IMR-90 (cell line): ENCODE measurements at regions not wholly inside any gene's neighbourhood (a gene's known extent, or its start where the extent isn't known, plus 50 kb on each side); places are given as distances from the start of the nearest gene placed in this dataset.

Experiments used
- ATAC-seq: fragments of 200-7000 bp; cut with Tn5 transposase; 2 replicates; pipeline ENCODE4 v1.9.1; 2020; ENCODE audit warnings: low read depth, mild to moderate bottlenecking, moderate library complexity
- BruUV-seq: library from RNA; stranded (reverse); fragments of 400-500 nt; replicated peaks from 2 replicates; lab custom pipeline; 2021; lab: Mats Ljungman, UMichigan
- CTCF ChIA-PET: fragments of 300-600 bp; formaldehyde crosslinking; extraction: SDS; loops from one replicate; lab custom pipeline; 2021; ENCODE audit warnings: antibody characterized with exemption; lab: Yijun Ruan, JAX
- POLR2A ChIA-PET: fragments of 300-600 bp; sonication (Branson Sonifier 250); formaldehyde crosslinking; loops from one replicate; lab custom pipeline; 2022; ENCODE audit warnings: antibody characterized with exemption; ENCODE audit not compliant: unreplicated experiment; lab: Charles Lee
- DNase-seq: peaks from one replicate; pipeline ENCODE4 v3.0.0; 2013
- H2AFZ ChIP-seq: replicated peaks from 2 replicates; pipeline ENCODE3; 2013; ENCODE audit warnings: low read length, mild to moderate bottlenecking; ENCODE audit not compliant: poor library complexity
- H2AK5ac ChIP-seq: 2 replicates; pipeline ENCODE4 v1.6.1; 2013; ENCODE audit warnings: low read depth, low read length, inconsistent platforms
- H2AK9ac ChIP-seq: replicated peaks from 2 replicates; pipeline ENCODE3; 2013; ENCODE audit warnings: mild to moderate bottlenecking, low read depth, low read length, moderate library complexity; ENCODE audit not compliant: poor library complexity
- H2BK120ac ChIP-seq: 2 replicates; pipeline ENCODE4 v1.6.1; 2013; ENCODE audit warnings: low read depth, low read length, inconsistent platforms
- H2BK15ac ChIP-seq: 3 replicates; pipeline ENCODE4 v1.6.1; 2013; ENCODE audit warnings: low read depth, low read length, inconsistent platforms
- H2BK20ac ChIP-seq: 2 replicates; pipeline ENCODE4 v1.6.1; 2013; ENCODE audit warnings: low read depth, mild to moderate bottlenecking, inconsistent platforms, low read length, moderate library complexity
- H2BK5ac ChIP-seq: 2 replicates; pipeline ENCODE4 v1.6.1; 2013; ENCODE audit warnings: mild to moderate bottlenecking, low read depth, low read length, inconsistent platforms; ENCODE audit not compliant: poor library complexity, severe bottlenecking
- H3K14ac ChIP-seq: replicated peaks from 2 replicates; pipeline ENCODE4 v1.6.1; 2013; ENCODE audit warnings: low read depth, low read length, inconsistent platforms
- H3K18ac ChIP-seq: 2 replicates; pipeline ENCODE4 v1.6.1; 2013; ENCODE audit warnings: low read depth, low read length, control low read depth
- H3K23ac ChIP-seq: 2 replicates; pipeline ENCODE4 v1.6.1; 2013; ENCODE audit warnings: low read depth, low read length, inconsistent platforms
- H3K27ac ChIP-seq: 2 replicates; pipeline ENCODE4 v1.5.1; 2013; ENCODE audit warnings: mild to moderate bottlenecking, control low read depth, low read length; ENCODE audit not compliant: insufficient read depth
- H3K27me3 ChIP-seq: 2 replicates; pipeline ENCODE4 v1.6.1; 2013; ENCODE audit warnings: low read length; ENCODE audit not compliant: control insufficient read depth, insufficient read depth
- H3K36me3 ChIP-seq: 2 replicates; pipeline ENCODE4 v1.6.1; 2013; ENCODE audit warnings: low read length, mixed read lengths; ENCODE audit not compliant: control insufficient read depth, insufficient read depth
- H3K4ac ChIP-seq: 2 replicates; pipeline ENCODE4 v1.6.1; 2013; ENCODE audit warnings: low read depth, low read length, inconsistent platforms
- H3K4me1 ChIP-seq: 2 replicates; pipeline ENCODE4 v1.6.1; 2013; ENCODE audit warnings: low read length, mixed read lengths; ENCODE audit not compliant: control insufficient read depth, insufficient read depth
- H3K4me2 ChIP-seq: 2 replicates; pipeline ENCODE4 v1.6.1; 2013; ENCODE audit warnings: low read depth, mild to moderate bottlenecking, control low read depth, low read length, moderate library complexity
- H3K4me3 ChIP-seq: 2 replicates; pipeline ENCODE4 v1.5.1; 2013; ENCODE audit warnings: low read depth, mild to moderate bottlenecking, control low read depth, low read length, moderate library complexity; ENCODE audit not compliant: insufficient read depth
- H3K56ac ChIP-seq: 2 replicates; pipeline ENCODE4 v1.6.1; 2013; ENCODE audit warnings: low read length, inconsistent platforms; ENCODE audit not compliant: insufficient read depth; ENCODE audit errors: extremely low read depth
- H3K79me1 ChIP-seq, 2 experiments: 2 replicates each; pipeline ENCODE4 v1.6.1; 2013; ENCODE audit warnings: low read length in 2 of 2, inconsistent platforms in 1 of 2, low read depth in 1 of 2
- H3K9ac ChIP-seq: 2 replicates; pipeline ENCODE4 v1.6.1; 2013; ENCODE audit warnings: low read depth, low read length, control low read depth
- H3K9me1 ChIP-seq: 2 replicates; pipeline ENCODE4 v1.6.1; 2013; ENCODE audit warnings: low read length, inconsistent platforms; ENCODE audit not compliant: insufficient read depth
- H3K9me3 ChIP-seq: 2 replicates; pipeline ENCODE4 v1.6.1; 2013; ENCODE audit warnings: low read length; ENCODE audit not compliant: control insufficient read depth, insufficient read depth
- H4K20me1 ChIP-seq: 2 replicates; pipeline ENCODE4 v1.6.1; 2013; ENCODE audit warnings: low read length, inconsistent platforms; ENCODE audit not compliant: insufficient read depth
- H4K5ac ChIP-seq: 2 replicates; pipeline ENCODE4 v1.6.1; 2013; ENCODE audit warnings: mild to moderate bottlenecking, low read depth, low read length, control low read depth
- H4K8ac ChIP-seq, 2 experiments: 2 replicates each; pipeline ENCODE4 v1.6.1; 2013; ENCODE audit warnings: low read depth in 2 of 2, low read length in 2 of 2, control low read depth in 1 of 2, inconsistent platforms in 1 of 2
- H4K91ac ChIP-seq: 2 replicates; pipeline ENCODE4 v1.6.1; 2013; ENCODE audit warnings: low read depth, low read length, inconsistent platforms; ENCODE audit not compliant: insufficient read depth
- BHLHE40 ChIP-seq: fragments of 150-350 bp; IDR thresholded peaks from 2 replicates; pipeline ENCODE4 v1.6.1; 2016; ENCODE audit warnings: mild to moderate bottlenecking, low read depth, low read length
- CEBPB ChIP-seq: IDR thresholded peaks from 2 replicates; pipeline ENCODE4 v1.6.1; 2012; ENCODE audit warnings: low read depth, low read length, improper control_type of control experiment
- ELK1 ChIP-seq: fragments of 150-350 bp; IDR thresholded peaks from 2 replicates; pipeline ENCODE4 v1.6.1; 2016; ENCODE audit warnings: low read depth, mild to moderate bottlenecking, low read length, moderate library complexity, borderline replicate concordance
- FOS ChIP-seq: fragments of 150-350 bp; IDR thresholded peaks from 2 replicates; pipeline ENCODE4 v1.6.1; 2016; ENCODE audit warnings: low read depth, low read length
- MAZ ChIP-seq: IDR thresholded peaks from 2 replicates; pipeline ENCODE4 v1.6.1; 2012; ENCODE audit warnings: low read depth, mild to moderate bottlenecking, low read length, improper control_type of control experiment, moderate library complexity, borderline replicate concordance
- MXI1 ChIP-seq: IDR thresholded peaks from 2 replicates; pipeline ENCODE4 v1.6.1; 2012; ENCODE audit warnings: low read depth, mild to moderate bottlenecking, low read length, moderate library complexity, borderline replicate concordance
- NFE2L2 ChIP-seq: fragments of 150-350 bp; IDR thresholded peaks from 2 replicates; pipeline ENCODE4 v1.6.1; 2016; ENCODE audit warnings: low read depth, mild to moderate bottlenecking, low read length
- POLR2A ChIP-seq: IDR thresholded peaks from 2 replicates; pipeline ENCODE4 v1.6.1; 2012; ENCODE audit warnings: mild to moderate bottlenecking, low read depth, low read length
- RAD21 ChIP-seq: IDR thresholded peaks from 2 replicates; pipeline ENCODE4 v1.6.1; 2012; ENCODE audit warnings: low read length, improper control_type of control experiment
- RCOR1 ChIP-seq: IDR thresholded peaks from 2 replicates; pipeline ENCODE4 v1.6.1; 2012; ENCODE audit warnings: mild to moderate bottlenecking, low read length, improper control_type of control experiment; ENCODE audit not compliant: insufficient replicate concordance
- RFX5 ChIP-seq: IDR thresholded peaks from 2 replicates; pipeline ENCODE4 v1.8.0; 2012; ENCODE audit warnings: low read depth, mild to moderate bottlenecking, low read length, moderate library complexity
- SMC3 ChIP-seq: fragments of 150-350 bp; IDR thresholded peaks from 2 replicates; pipeline ENCODE4 v1.6.1; 2016; ENCODE audit warnings: low read depth, mild to moderate bottlenecking, antibody characterized with exemption, low read length, moderate library complexity
- whole genome bisulfite sequencing, 2 experiments: methylation state at CpG; one replicate each; pipeline versions ENCODE4 v1.1.5 to v1.1.7; 2013; ENCODE audit warnings: missing lambda C conversion rate in 2 of 2; ENCODE audit not compliant: insufficient read length in 1 of 2; ENCODE audit errors: extremely low coverage in 2 of 2; 5-methylcytosine and 5-hydroxymethylcytosine counted together
- dilution Hi-C: fragments of 300-500 bp; cut with HindIII; formaldehyde crosslinking; loops from one replicate; pipeline ENCODE4 v1.14.3; 2018; ENCODE audit warnings: low sequenced_read_pairs; ENCODE audit not compliant: unreplicated experiment
- in situ Hi-C: fragments of 300-500 bp; cut with MboI; formaldehyde crosslinking; loops from 3 replicates; pipeline ENCODE4 v1.14.3; 2019; ENCODE audit warnings: low sequenced_read_pairs, inconsistent platforms, mixed read lengths
- intact Hi-C: fragments of 100-400 bp; cut with micrococcal nuclease; formaldehyde crosslinking; loops from 2 replicates; pipeline ENCODE4 v1.10.0; 2022

GRCh38 chr3:177982034-177982433 is 554.2 kb upstream of the KCNMB2 start:
- no peak overlapping the region for H3K9ac ChIP-seq
- DNase-seq, result peak; percentile 52
- no peak overlapping the region for H3K4me2 ChIP-seq
- no peak overlapping the region for H3K4me3 ChIP-seq
- no peak for TF ChIP-seq SMC3
- TF ChIP-seq NFE2L2, result no peak
- TF ChIP-seq FOS, result no peak
- no peak for TF ChIP-seq BHLHE40
- TF ChIP-seq RFX5, result no peak
- no peak for TF ChIP-seq ELK1
- TF ChIP-seq RAD21, result no peak
- TF ChIP-seq MAZ, result no peak
- TF ChIP-seq RCOR1, result no peak
- TF ChIP-seq CEBPB, result no peak
- no peak for TF ChIP-seq MXI1
- no peak for TF ChIP-seq POLR2A
- no CpG with 5 or more reads among the region's 1 CpG for WGBS, 2 experiments
- H2AK5ac ChIP-seq, result no peak overlapping the region
- no peaks in the 10 kb centered on the region for H3K27me3 ChIP-seq
- no peak overlapping the region for H3K18ac ChIP-seq
- H2BK5ac ChIP-seq, result peak overlapping the region; percentile 64
- H3K23ac ChIP-seq, result no peak overlapping the region
- H3K36me3 ChIP-seq, result no peaks in the 10 kb centered on the region
- H3K56ac ChIP-seq, result no peak overlapping the region
- no peak overlapping the region for H3K27ac ChIP-seq
- H3K9me3 ChIP-seq, result no peaks in the 10 kb centered on the region
- H2AFZ ChIP-seq, result no peak overlapping the region
- no peak overlapping the region for H2AK9ac ChIP-seq
- H3K4ac ChIP-seq, result no peak overlapping the region; the same call in 1 of the 2 replicates
- no peaks in the 10 kb centered on the region for H3K9me1 ChIP-seq
- ChIA-PET CTCF (no interaction called here), POLR2A (no interaction called here)
- H2BK120ac ChIP-seq, result peak overlapping the region; percentile 87; the same call in 1 of the 2 replicates
- no peak overlapping the region for H2BK20ac ChIP-seq
- in situ Hi-C loops, result no loop called here
- peaks cover 2% of the 10 kb centered on the region for H3K4me1 ChIP-seq
- no peak overlapping the region for H3K14ac ChIP-seq
- dilution Hi-C loops, result no loop called here
- H3K79me1 ChIP-seq, result no peaks in the 10 kb centered on the region
- BruUV-seq, result no TSS peak
- no peak overlapping the region; the same call in 2 of the 3 replicates for H2BK15ac ChIP-seq
- peak overlapping the region in 1 of 2 experiments; percentile 66; a peak in 1 of 4 replicates for H4K8ac ChIP-seq
- H4K5ac ChIP-seq, result no peak overlapping the region
- H4K20me1 ChIP-seq, result no peaks in the 10 kb centered on the region
- no peak overlapping the region for H4K91ac ChIP-seq
- 0 out of 2 replicates have a peak, but pooled peaks have one; percentile 12 for ATAC-seq
- intact Hi-C loops, result loop anchor here (5.0 kb wide), 1 partner anchor 300 kb away; no protein-coding TSS in a partner anchor
